ENCODE measurements at regions not wholly inside any gene's neighbourhood (a gene's known extent, or its start where the extent isn't known, plus 50 kb on each side); places are given as distances from the start of the nearest gene placed in this dataset.

DNA sequence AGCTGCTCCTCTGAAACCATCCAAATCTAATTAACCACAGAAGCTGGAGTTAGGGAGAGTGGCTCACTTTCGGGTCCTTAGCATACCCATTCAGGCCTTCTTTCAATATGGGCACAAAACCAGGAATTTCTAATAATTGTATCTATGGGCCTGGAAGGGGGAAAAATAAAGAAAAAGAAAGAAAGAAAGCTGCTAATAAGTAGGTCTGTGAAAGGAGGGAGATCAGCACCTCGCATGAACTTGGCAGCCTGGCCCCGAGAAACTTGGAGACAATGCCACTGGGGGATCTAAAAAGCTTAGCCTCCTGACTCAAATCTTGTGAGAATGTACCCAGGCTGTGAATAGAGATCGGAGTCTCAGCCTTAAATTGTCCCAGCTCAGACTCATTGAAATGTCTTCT is 252.1 kb upstream of the SLC14A2 start:
- TF ChIP-seq EGR1 (IDR thresholded peaks at IDR 0.05) (no peak), REST (IDR thresholded peaks at IDR 0.05; ENCODE audit: low read depth) (no peak), ZBTB7A (IDR thresholded peaks at IDR 0.05; ENCODE audit: low read depth) (no peak), FOXM1 (IDR thresholded peaks at IDR 0.05; ENCODE audit: borderline replicate concordance, low read depth) (no peak), TEAD4 (IDR thresholded peaks at IDR 0.05) (no peak), TAF1 (IDR thresholded peaks at IDR 0.05; ENCODE audit: low read depth) (no peak), CREB1 (IDR thresholded peaks at IDR 0.05; ENCODE audit: low read depth) (no peak), YY1 (IDR thresholded peaks at IDR 0.05; ENCODE audit: low read depth) (no peak), TCF12 (IDR thresholded peaks at IDR 0.05; ENCODE audit: low read depth) (no peak), USF1 (IDR thresholded peaks at IDR 0.05) (no peak), CEBPB (IDR thresholded peaks at IDR 0.05) (no peak), EP300 (IDR thresholded peaks at IDR 0.05; ENCODE audit: borderline replicate concordance) (no peak)
- TF ChIP-seq, protein P1, sequence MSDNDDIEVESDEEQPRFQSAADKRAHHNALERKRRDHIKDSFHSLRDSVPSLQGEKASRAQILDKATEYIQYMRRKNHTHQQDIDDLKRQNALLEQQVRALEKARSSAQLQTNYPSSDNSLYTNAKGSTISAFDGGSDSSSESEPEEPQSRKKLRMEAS (IDR thresholded peaks at IDR 0.05) = no peak
